IMR-90 (cell line): ENCODE measurements at regions not wholly inside any gene's neighbourhood (a gene's known extent, or its start where the extent isn't known, plus 50 kb on each side); places are given as distances from the start of the nearest gene placed in this dataset.

Source experiments
- ATAC-seq: fragments of 200-7000 bp; cut with Tn5 transposase; 2 replicates; pipeline ENCODE4 v1.9.1; 2020; ENCODE audit warnings: low read depth, mild to moderate bottlenecking, moderate library complexity
- BruUV-seq: library from RNA; stranded (reverse); fragments of 400-500 nt; replicated peaks from 2 replicates; lab custom pipeline; 2021; lab: Mats Ljungman, UMichigan
- CTCF ChIA-PET: fragments of 300-600 bp; formaldehyde crosslinking; extraction: SDS; loops from one replicate; lab custom pipeline; 2021; ENCODE audit warnings: antibody characterized with exemption; lab: Yijun Ruan, JAX
- POLR2A ChIA-PET: fragments of 300-600 bp; sonication (Branson Sonifier 250); formaldehyde crosslinking; loops from one replicate; lab custom pipeline; 2022; ENCODE audit warnings: antibody characterized with exemption; ENCODE audit not compliant: unreplicated experiment; lab: Charles Lee
- DNase-seq: peaks from one replicate; pipeline ENCODE4 v3.0.0; 2013
- H2AFZ ChIP-seq: replicated peaks from 2 replicates; pipeline ENCODE3; 2013; ENCODE audit warnings: low read length, mild to moderate bottlenecking; ENCODE audit not compliant: poor library complexity
- H2AK5ac ChIP-seq: 2 replicates; pipeline ENCODE4 v1.6.1; 2013; ENCODE audit warnings: low read depth, low read length, inconsistent platforms
- H2AK9ac ChIP-seq: replicated peaks from 2 replicates; pipeline ENCODE3; 2013; ENCODE audit warnings: mild to moderate bottlenecking, low read depth, low read length, moderate library complexity; ENCODE audit not compliant: poor library complexity
- H2BK120ac ChIP-seq: 2 replicates; pipeline ENCODE4 v1.6.1; 2013; ENCODE audit warnings: low read depth, low read length, inconsistent platforms
- H2BK15ac ChIP-seq: 3 replicates; pipeline ENCODE4 v1.6.1; 2013; ENCODE audit warnings: low read depth, low read length, inconsistent platforms
- H2BK20ac ChIP-seq: 2 replicates; pipeline ENCODE4 v1.6.1; 2013; ENCODE audit warnings: low read depth, mild to moderate bottlenecking, inconsistent platforms, low read length, moderate library complexity
- H2BK5ac ChIP-seq: 2 replicates; pipeline ENCODE4 v1.6.1; 2013; ENCODE audit warnings: mild to moderate bottlenecking, low read depth, low read length, inconsistent platforms; ENCODE audit not compliant: poor library complexity, severe bottlenecking
- H3K14ac ChIP-seq: replicated peaks from 2 replicates; pipeline ENCODE4 v1.6.1; 2013; ENCODE audit warnings: low read depth, low read length, inconsistent platforms
- H3K18ac ChIP-seq: 2 replicates; pipeline ENCODE4 v1.6.1; 2013; ENCODE audit warnings: low read depth, low read length, control low read depth
- H3K23ac ChIP-seq: 2 replicates; pipeline ENCODE4 v1.6.1; 2013; ENCODE audit warnings: low read depth, low read length, inconsistent platforms
- H3K27ac ChIP-seq: 2 replicates; pipeline ENCODE4 v1.5.1; 2013; ENCODE audit warnings: mild to moderate bottlenecking, control low read depth, low read length; ENCODE audit not compliant: insufficient read depth
- H3K27me3 ChIP-seq: 2 replicates; pipeline ENCODE4 v1.6.1; 2013; ENCODE audit warnings: low read length; ENCODE audit not compliant: control insufficient read depth, insufficient read depth
- H3K36me3 ChIP-seq: 2 replicates; pipeline ENCODE4 v1.6.1; 2013; ENCODE audit warnings: low read length, mixed read lengths; ENCODE audit not compliant: control insufficient read depth, insufficient read depth
- H3K4ac ChIP-seq: 2 replicates; pipeline ENCODE4 v1.6.1; 2013; ENCODE audit warnings: low read depth, low read length, inconsistent platforms
- H3K4me1 ChIP-seq: 2 replicates; pipeline ENCODE4 v1.6.1; 2013; ENCODE audit warnings: low read length, mixed read lengths; ENCODE audit not compliant: control insufficient read depth, insufficient read depth
- H3K4me2 ChIP-seq: 2 replicates; pipeline ENCODE4 v1.6.1; 2013; ENCODE audit warnings: low read depth, mild to moderate bottlenecking, control low read depth, low read length, moderate library complexity
- H3K4me3 ChIP-seq: 2 replicates; pipeline ENCODE4 v1.5.1; 2013; ENCODE audit warnings: low read depth, mild to moderate bottlenecking, control low read depth, low read length, moderate library complexity; ENCODE audit not compliant: insufficient read depth
- H3K56ac ChIP-seq: 2 replicates; pipeline ENCODE4 v1.6.1; 2013; ENCODE audit warnings: low read length, inconsistent platforms; ENCODE audit not compliant: insufficient read depth; ENCODE audit errors: extremely low read depth
- H3K79me1 ChIP-seq, 2 experiments: 2 replicates each; pipeline ENCODE4 v1.6.1; 2013; ENCODE audit warnings: low read length in 2 of 2, inconsistent platforms in 1 of 2, low read depth in 1 of 2
- H3K9ac ChIP-seq: 2 replicates; pipeline ENCODE4 v1.6.1; 2013; ENCODE audit warnings: low read depth, low read length, control low read depth
- H3K9me1 ChIP-seq: 2 replicates; pipeline ENCODE4 v1.6.1; 2013; ENCODE audit warnings: low read length, inconsistent platforms; ENCODE audit not compliant: insufficient read depth
- H3K9me3 ChIP-seq: 2 replicates; pipeline ENCODE4 v1.6.1; 2013; ENCODE audit warnings: low read length; ENCODE audit not compliant: control insufficient read depth, insufficient read depth
- H4K20me1 ChIP-seq: 2 replicates; pipeline ENCODE4 v1.6.1; 2013; ENCODE audit warnings: low read length, inconsistent platforms; ENCODE audit not compliant: insufficient read depth
- H4K5ac ChIP-seq: 2 replicates; pipeline ENCODE4 v1.6.1; 2013; ENCODE audit warnings: mild to moderate bottlenecking, low read depth, low read length, control low read depth
- H4K8ac ChIP-seq, 2 experiments: 2 replicates each; pipeline ENCODE4 v1.6.1; 2013; ENCODE audit warnings: low read depth in 2 of 2, low read length in 2 of 2, control low read depth in 1 of 2, inconsistent platforms in 1 of 2
- H4K91ac ChIP-seq: 2 replicates; pipeline ENCODE4 v1.6.1; 2013; ENCODE audit warnings: low read depth, low read length, inconsistent platforms; ENCODE audit not compliant: insufficient read depth
- CEBPB ChIP-seq: IDR thresholded peaks from 2 replicates; pipeline ENCODE4 v1.6.1; 2012; ENCODE audit warnings: low read depth, low read length, improper control_type of control experiment
- SMC3 ChIP-seq: fragments of 150-350 bp; IDR thresholded peaks from 2 replicates; pipeline ENCODE4 v1.6.1; 2016; ENCODE audit warnings: low read depth, mild to moderate bottlenecking, antibody characterized with exemption, low read length, moderate library complexity
- WGBS, 2 experiments: methylation state at CpG; one replicate each; pipeline versions ENCODE4 v1.1.5 to v1.1.7; 2013; ENCODE audit warnings: missing lambda C conversion rate in 2 of 2; ENCODE audit not compliant: insufficient read length in 1 of 2; ENCODE audit errors: extremely low coverage in 2 of 2; 5-methylcytosine and 5-hydroxymethylcytosine counted together
- dilution Hi-C: fragments of 300-500 bp; cut with HindIII; formaldehyde crosslinking; loops from one replicate; pipeline ENCODE4 v1.14.3; 2018; ENCODE audit warnings: low sequenced_read_pairs; ENCODE audit not compliant: unreplicated experiment
- in situ Hi-C: fragments of 300-500 bp; cut with MboI; formaldehyde crosslinking; loops from 3 replicates; pipeline ENCODE4 v1.14.3; 2019; ENCODE audit warnings: low sequenced_read_pairs, inconsistent platforms, mixed read lengths
- intact Hi-C: fragments of 100-400 bp; cut with micrococcal nuclease; formaldehyde crosslinking; loops from 2 replicates; pipeline ENCODE4 v1.10.0; 2022

DNA sequence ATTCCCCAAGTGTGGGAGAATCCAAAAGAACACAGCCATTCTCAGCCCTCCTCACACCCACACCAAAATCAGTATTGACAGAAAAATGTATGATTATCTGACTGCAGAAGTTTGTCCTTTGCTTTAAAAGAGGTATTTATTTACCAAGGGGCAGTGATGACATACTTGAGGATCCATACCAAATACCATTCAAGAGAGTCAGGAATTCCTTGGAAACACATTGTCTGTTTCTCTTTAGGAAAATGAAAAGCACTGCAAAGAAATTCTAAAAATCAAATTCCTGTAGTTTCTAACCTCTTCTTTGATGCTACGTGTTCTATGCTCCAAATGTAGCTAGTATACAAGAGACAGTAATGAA lies 509.6 kb upstream of the CXADR start:
- dilution Hi-C loops (no loop called here), in situ Hi-C loops (no loop called here)

More for the DNA sequence above, 509.6 kb upstream of the CXADR start:
- Histone ChIP-seq H2AFZ (no peak overlapping the region), H3K4ac (no peak overlapping the region), H4K8ac (peak overlapping the region in 1 of 2 experiments; percentile 47; a peak in 1 of 4 replicates), H2BK120ac (peak overlapping the region; percentile 90), H2BK15ac (no peak overlapping the region), H3K27ac (no peak overlapping the region), H3K36me3 (no peaks in the 10 kb centered on the region), H3K79me1 (no peaks in the 10 kb centered on the region), H3K4me3 (no peak overlapping the region), H2BK20ac (peak overlapping the region; percentile 91), H3K56ac (no peak overlapping the region), H3K14ac (no peak overlapping the region), H3K9ac (no peak overlapping the region), H3K23ac (peak overlapping the region; percentile 23; the same call in 1 of the 2 replicates), H3K4me1 (no peaks in the 10 kb centered on the region; the same call in 1 of the 2 replicates), H4K20me1 (no peaks in the 10 kb centered on the region), H3K4me2 (peak overlapping the region; percentile 83), H4K5ac (no peak overlapping the region), H2AK9ac (no peak overlapping the region), H2AK5ac (no peak overlapping the region), H2BK5ac (no peak overlapping the region), H3K9me3 (no peaks in the 10 kb centered on the region), H3K9me1 (no peaks in the 10 kb centered on the region), H3K27me3 (no peaks in the 10 kb centered on the region), H3K18ac (no peak overlapping the region), H4K91ac (no peak overlapping the region; the same call in 1 of the 2 replicates)
- ChIA-PET POLR2A (no interaction called here), CTCF (interaction anchor here (0.6 to 1.1 kb wide), 2 partner anchors 10 to 1387 kb away, joined by 3 read pairs; no protein-coding TSS in a partner anchor)
- no CpG with 5 or more reads among the region's 1 CpG for WGBS, 2 experiments
- DNase-seq (peak; percentile 61), ATAC-seq (peak; percentile 89)
- TF ChIP-seq CEBPB (peak; percentile 38; the same call in 1 of the 2 replicates), SMC3 (no peak)
- intact Hi-C loops = no loop called here
- BruUV-seq = no TSS peak
